ENCODE measurements at regions not wholly inside any gene's neighbourhood (a gene's known extent, or its start where the extent isn't known, plus 50 kb on each side); places are given as distances from the start of the nearest gene placed in this dataset.

- no peaks in the 10 kb centered on the region for H3K4me1 ChIP-seq (ENCODE audit: insufficient read depth)
- H3K27ac ChIP-seq = no peak overlapping the region
- H3K36me3 ChIP-seq (replicated peaks; ENCODE audit: insufficient read depth, low read depth) = no peaks in the 10 kb centered on the region
- no peaks in the 10 kb centered on the region for H3K79me2 ChIP-seq
- H2AFZ ChIP-seq = no peak overlapping the region
- TF ChIP-seq EZH2phosphoT487 (IDR thresholded peaks at IDR 0.05; ENCODE audit: low read depth, severe bottlenecking, unreplicated experiment) (no peak), CTCF (IDR thresholded peaks at IDR 0.05; ENCODE audit: poor library complexity) (no peak), EZH2 (IDR thresholded peaks at IDR 0.05; ENCODE audit: borderline replicate concordance) (no peak)
- no peaks in the 10 kb centered on the region for H3K27me3 ChIP-seq
- no peak overlapping the region for H3K4me3 ChIP-seq
- no peaks in the 10 kb centered on the region for H4K20me1 ChIP-seq (ENCODE audit: insufficient read depth, poor library complexity, severe bottlenecking)
- H3K4me2 ChIP-seq = peak overlapping the region; percentile 66
- peak; percentile 13 for DNase-seq (ENCODE audit: low spot score)
- H3K9me2 ChIP-seq (replicated peaks; ENCODE audit: insufficient read depth) = no peaks in the 10 kb centered on the region
- H3K9me3 ChIP-seq (ENCODE audit: low read depth) = no peaks in the 10 kb centered on the region
- 49% methylated on average over 9 of the region's 9 CpGs for WGBS (ENCODE audit: low lambda C conversion rate, missing lambda C conversion rate)
Observed at GRCh38 chr4:43732829-43733426, 715.7 kb downstream of the KCTD8 start.

- H3K9me3 ChIP-seq (ENCODE audit: low read depth) = no peaks in the 10 kb centered on the region
- DNase-seq (ENCODE audit: low spot score) = no peak
- no peaks in the 10 kb centered on the region for H3K4me1 ChIP-seq (ENCODE audit: insufficient read depth)
- no peak overlapping the region for H3K4me3 ChIP-seq
- H3K79me2 ChIP-seq = no peaks in the 10 kb centered on the region
- no peak overlapping the region for H3K4me2 ChIP-seq
- no peaks in the 10 kb centered on the region for H3K36me3 ChIP-seq (replicated peaks; ENCODE audit: insufficient read depth, low read depth)
- no peaks in the 10 kb centered on the region for H3K9me2 ChIP-seq (replicated peaks; ENCODE audit: insufficient read depth)
- WGBS (ENCODE audit: low lambda C conversion rate, missing lambda C conversion rate) = 75% methylated on average over 2 of the region's 2 CpGs
- no peak overlapping the region for H3K27ac ChIP-seq
- no peaks in the 10 kb centered on the region for H3K27me3 ChIP-seq
- no peak for TF ChIP-seq EZH2phosphoT487 (IDR thresholded peaks at IDR 0.05; ENCODE audit: low read depth, severe bottlenecking, unreplicated experiment)
- no peak for TF ChIP-seq EZH2 (IDR thresholded peaks at IDR 0.05; ENCODE audit: borderline replicate concordance)
- TF ChIP-seq CTCF (IDR thresholded peaks at IDR 0.05; ENCODE audit: poor library complexity) = no peak
- no peak overlapping the region for H2AFZ ChIP-seq
- H4K20me1 ChIP-seq (ENCODE audit: insufficient read depth, poor library complexity, severe bottlenecking) = no peaks in the 10 kb centered on the region
Observed at GRCh38 chr4:43742083-43742482, 706.5 kb downstream of the KCTD8 start.

- Histone ChIP-seq H3K9me2 (replicated peaks; ENCODE audit: insufficient read depth) (no peaks in the 10 kb centered on the region), H3K4me2 (no peak overlapping the region), H3K79me2 (no peaks in the 10 kb centered on the region), H3K4me1 (ENCODE audit: insufficient read depth) (peaks cover 5% of the 10 kb centered on the region), H2AFZ (no peak overlapping the region), H4K20me1 (ENCODE audit: insufficient read depth, poor library complexity, severe bottlenecking) (no peaks in the 10 kb centered on the region), H3K27me3 (no peaks in the 10 kb centered on the region), H3K4me3 (no peak overlapping the region), H3K36me3 (replicated peaks; ENCODE audit: insufficient read depth, low read depth) (no peaks in the 10 kb centered on the region), H3K27ac (no peak overlapping the region), H3K9me3 (ENCODE audit: low read depth) (no peaks in the 10 kb centered on the region)
- DNase-seq (ENCODE audit: low spot score) = no peak
- WGBS (ENCODE audit: low lambda C conversion rate, missing lambda C conversion rate) = 89% methylated on average over 3 of the region's 3 CpGs
- TF ChIP-seq CTCF (IDR thresholded peaks at IDR 0.05; ENCODE audit: poor library complexity) (no peak), EZH2phosphoT487 (IDR thresholded peaks at IDR 0.05; ENCODE audit: low read depth, severe bottlenecking, unreplicated experiment) (no peak), EZH2 (IDR thresholded peaks at IDR 0.05; ENCODE audit: borderline replicate concordance) (no peak)
Observed at GRCh38 chr4:43754566-43754965, 694.0 kb downstream of the KCTD8 start.

- H3K9me3 ChIP-seq (ENCODE audit: low read depth) = no peaks in the 10 kb centered on the region
- H3K27ac ChIP-seq = no peak overlapping the region
- no peaks in the 10 kb centered on the region for H4K20me1 ChIP-seq (ENCODE audit: insufficient read depth, poor library complexity, severe bottlenecking)
- no peaks in the 10 kb centered on the region for H3K79me2 ChIP-seq
- DNase-seq (ENCODE audit: low spot score) = peak; percentile 22
- H3K4me3 ChIP-seq = no peak overlapping the region
- TF ChIP-seq EZH2 (IDR thresholded peaks at IDR 0.05; ENCODE audit: borderline replicate concordance) (no peak), CTCF (IDR thresholded peaks at IDR 0.05; ENCODE audit: poor library complexity) (no peak), EZH2phosphoT487 (IDR thresholded peaks at IDR 0.05; ENCODE audit: low read depth, severe bottlenecking, unreplicated experiment) (no peak)
- peaks cover 5% of the 10 kb centered on the region for H3K4me1 ChIP-seq (ENCODE audit: insufficient read depth)
- no peak overlapping the region for H3K4me2 ChIP-seq
- H3K9me2 ChIP-seq (replicated peaks; ENCODE audit: insufficient read depth) = no peaks in the 10 kb centered on the region
- H3K27me3 ChIP-seq = no peaks in the 10 kb centered on the region
- H3K36me3 ChIP-seq (replicated peaks; ENCODE audit: insufficient read depth, low read depth) = no peaks in the 10 kb centered on the region
- peak overlapping the region; percentile 21 for H2AFZ ChIP-seq
Observed at GRCh38 chr4:43757147-43757546, 691.5 kb downstream of the KCTD8 start.
